SU-DHL-6 (cell line): ENCODE measurements at regions not wholly inside any gene's neighbourhood (a gene's known extent, or its start where the extent isn't known, plus 50 kb on each side); places are given as distances from the start of the nearest gene placed in this dataset.

Experiments used
- EZH2phosphoT487 ChIP-seq: fragments of 200-600 bp; sonication (generic), shearing (Covaris generic); conservative IDR thresholded peaks from 2 replicates; pipeline ENCODE4 v1.6.1; 2018; ENCODE audit warnings: mild to moderate bottlenecking, antibody characterized with exemption, low read length, moderate library complexity, mixed read lengths
- TF ChIP-seq, protein P1 (sequence below): fragments of 200-600 bp; sonication (generic); IDR thresholded peaks from one replicate; pipeline ENCODE4 v1.5.1; 2017; ENCODE audit warnings: antibody characterized with exemption, mild to moderate bottlenecking, low read length, moderate library complexity; ENCODE audit not compliant: insufficient read depth, poor library complexity, severe bottlenecking

GRCh38 chrX:120750381-120750780 lies 120.5 kb upstream of the C1GALT1C1 start:
- TF ChIP-seq, protein P1, sequence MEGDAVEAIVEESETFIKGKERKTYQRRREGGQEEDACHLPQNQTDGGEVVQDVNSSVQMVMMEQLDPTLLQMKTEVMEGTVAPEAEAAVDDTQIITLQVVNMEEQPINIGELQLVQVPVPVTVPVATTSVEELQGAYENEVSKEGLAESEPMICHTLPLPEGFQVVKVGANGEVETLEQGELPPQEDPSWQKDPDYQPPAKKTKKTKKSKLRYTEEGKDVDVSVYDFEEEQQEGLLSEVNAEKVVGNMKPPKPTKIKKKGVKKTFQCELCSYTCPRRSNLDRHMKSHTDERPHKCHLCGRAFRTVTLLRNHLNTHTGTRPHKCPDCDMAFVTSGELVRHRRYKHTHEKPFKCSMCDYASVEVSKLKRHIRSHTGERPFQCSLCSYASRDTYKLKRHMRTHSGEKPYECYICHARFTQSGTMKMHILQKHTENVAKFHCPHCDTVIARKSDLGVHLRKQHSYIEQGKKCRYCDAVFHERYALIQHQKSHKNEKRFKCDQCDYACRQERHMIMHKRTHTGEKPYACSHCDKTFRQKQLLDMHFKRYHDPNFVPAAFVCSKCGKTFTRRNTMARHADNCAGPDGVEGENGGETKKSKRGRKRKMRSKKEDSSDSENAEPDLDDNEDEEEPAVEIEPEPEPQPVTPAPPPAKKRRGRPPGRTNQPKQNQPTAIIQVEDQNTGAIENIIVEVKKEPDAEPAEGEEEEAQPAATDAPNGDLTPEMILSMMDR: no peak
- no peak for TF ChIP-seq EZH2phosphoT487
